NT2/D1 (cell line): ENCODE measurements at regions not wholly inside any gene's neighbourhood (a gene's known extent, or its start where the extent isn't known, plus 50 kb on each side); places are given as distances from the start of the nearest gene placed in this dataset.

ENCODE experiments used
- YY1 ChIP-seq: IDR thresholded peaks from 2 replicates; pipeline ENCODE4 v1.6.1; 2011; ENCODE audit not compliant: insufficient read length, insufficient read depth
- ZNF274 ChIP-seq: IDR thresholded peaks from 2 replicates; pipeline ENCODE4 v1.6.1; 2011; ENCODE audit warnings: mild to moderate bottlenecking, low read depth, low read length

DNA sequence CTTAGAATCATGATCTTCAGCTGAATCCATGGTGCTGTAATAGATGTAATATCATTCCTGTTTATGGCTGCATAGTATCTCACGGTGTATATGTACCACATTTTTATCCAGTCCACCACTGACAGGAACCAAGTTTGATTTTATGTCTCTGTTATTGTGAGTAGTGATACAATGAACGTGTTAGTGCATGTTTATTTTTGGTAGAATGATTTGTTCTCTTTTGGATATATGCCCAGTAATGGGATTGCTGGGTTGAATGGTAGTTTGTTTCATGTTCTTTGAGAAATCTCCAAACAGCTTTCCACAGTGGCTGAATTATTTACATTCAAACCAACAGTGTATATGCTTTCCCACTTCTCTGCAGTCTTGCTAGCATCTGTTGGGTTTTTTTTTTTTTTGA lies 175.1 kb upstream of the CDH10 start:
- TF ChIP-seq YY1 (no peak), ZNF274 (no peak)
